NCI-H2081 (cell line): ENCODE measurements at regions not wholly inside any gene's neighbourhood (a gene's known extent, or its start where the extent isn't known, plus 50 kb on each side); places are given as distances from the start of the nearest gene placed in this dataset.
A peak's percentile ranks its signal among the peaks of the same experiment; 100 is the strongest.

ENCODE experiments used
- DNase-seq, 2 experiments: peaks; one replicate each; lab custom pipeline; 2025; lab: John Stamatoyannopoulos, UW

GRCh38 chr21:31409831-31410487 lies 65.9 kb upstream of the TIAM1 start:
- no peak for DNase-seq

DNA sequence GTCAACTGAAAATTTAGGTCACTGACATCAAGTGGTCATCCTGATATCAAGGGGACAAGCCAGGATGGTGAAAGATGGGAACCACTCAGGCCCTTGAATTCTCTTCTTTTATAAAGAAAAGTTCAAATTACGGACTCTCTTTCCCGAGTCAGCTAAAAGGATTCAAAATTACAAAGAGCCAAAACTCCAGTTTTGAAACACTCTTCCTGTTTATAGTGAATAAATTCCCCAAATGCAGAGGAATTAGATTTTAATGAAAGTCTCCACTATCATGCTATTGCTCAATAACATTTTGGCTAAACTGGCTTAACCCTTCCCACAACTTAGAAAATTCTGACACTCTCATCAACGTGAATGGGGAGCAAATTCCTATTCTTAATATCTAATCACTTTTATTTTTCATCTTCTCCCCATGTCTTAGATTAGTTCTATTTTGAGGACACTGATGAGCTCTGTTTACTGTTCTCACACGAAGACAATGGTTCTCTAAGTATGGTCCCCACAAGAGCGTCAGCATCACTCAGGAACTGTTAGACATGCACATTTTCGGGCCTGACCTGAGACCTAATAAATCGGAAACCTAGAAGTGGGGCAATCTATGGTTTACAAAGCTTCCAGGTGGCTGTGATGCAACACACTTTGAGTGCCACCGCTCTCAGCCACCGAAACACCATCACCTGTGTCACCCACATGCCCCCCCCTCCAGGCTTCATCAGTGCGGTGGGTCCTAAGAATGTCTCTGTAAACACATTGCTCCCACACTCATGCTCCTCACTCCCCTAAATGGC lies 64.4 kb upstream of the TIAM1 start:
- DNase-seq, result no peak

- DNase-seq, result no peak
These were observed 62.4 kb upstream of the TIAM1 start for GRCh38 chr21:31406510-31406909.

DNA sequence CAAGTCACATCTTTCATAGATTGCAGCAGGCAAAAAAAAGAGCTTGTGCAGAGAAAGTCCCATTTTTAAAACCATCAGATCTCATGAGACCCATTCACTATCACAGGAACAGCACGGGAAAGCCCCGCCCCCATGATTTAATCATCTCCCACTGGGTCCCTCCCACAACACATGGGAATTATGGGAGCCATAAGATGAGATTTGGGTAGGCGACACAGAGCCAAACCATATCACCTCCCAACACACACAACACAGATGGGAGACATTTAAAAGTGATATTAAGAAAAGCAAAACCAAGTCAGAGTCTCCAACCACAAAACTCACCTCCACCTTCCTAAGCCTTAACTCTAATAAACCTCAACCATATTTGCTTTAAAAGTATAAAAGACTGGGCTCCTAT lies 61.5 kb upstream of the TIAM1 start:
- DNase-seq, result no peak

- DNase-seq, result no peak
These were observed 59.7 kb upstream of the TIAM1 start for GRCh38 chr21:31403596-31404333.

- DNase-seq, result no peak
These were observed 55.5 kb upstream of the TIAM1 start for GRCh38 chr21:31399591-31399990.

- no peak for DNase-seq
These were observed 54.5 kb upstream of the TIAM1 start for GRCh38 chr21:31398574-31398973.

DNA sequence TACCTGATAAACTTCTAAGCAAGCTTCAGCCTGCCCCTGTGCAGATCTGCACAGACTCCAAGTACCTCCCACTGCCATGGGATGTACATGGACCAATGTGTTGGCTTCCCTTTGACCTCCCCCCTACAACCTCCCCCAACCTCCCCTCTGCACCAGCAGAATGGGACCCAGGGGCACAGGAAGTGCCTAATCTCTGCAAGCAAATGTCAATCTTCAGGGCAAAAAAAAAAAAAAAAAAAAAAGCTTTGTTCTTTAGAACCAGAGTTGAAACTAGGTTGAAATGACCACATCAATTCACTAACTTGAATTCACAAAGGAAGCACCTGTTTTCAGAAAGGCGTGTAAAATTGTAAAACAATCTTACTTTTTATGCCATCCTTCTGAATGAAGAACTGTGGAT lies 53.9 kb upstream of the TIAM1 start:
- peak in 1 of 2 experiments; percentile 4 for DNase-seq

DNA sequence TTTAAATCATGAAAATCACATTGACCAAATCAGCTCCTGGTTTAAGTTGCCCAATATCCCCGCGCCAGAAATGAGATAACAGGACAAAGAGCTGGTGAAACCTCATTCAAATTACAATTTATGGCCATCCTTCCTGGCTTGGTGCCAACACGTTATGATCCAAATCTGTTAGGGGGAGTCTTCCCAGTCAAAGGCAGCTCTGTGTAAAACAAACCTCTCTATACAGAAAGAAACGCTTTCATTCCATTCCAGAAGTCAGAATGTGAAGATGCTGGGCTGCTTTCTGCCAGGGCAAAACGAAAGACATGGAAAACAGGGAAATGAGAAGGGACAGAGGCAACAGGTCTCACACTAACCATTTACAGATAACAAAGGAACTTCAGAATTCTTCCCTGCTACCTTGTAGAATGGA lies 53.5 kb upstream of the TIAM1 start:
- peak in 1 of 2 experiments; percentile 21 for DNase-seq

GRCh38 chr21:31397030-31397429 lies 53.0 kb upstream of the TIAM1 start:
- DNase-seq, result no peak

GRCh38 chr21:31396399-31396798 lies 52.3 kb upstream of the TIAM1 start:
- no peak for DNase-seq

GRCh38 chr21:31395791-31396190 lies 51.7 kb upstream of the TIAM1 start:
- no peak for DNase-seq

DNA sequence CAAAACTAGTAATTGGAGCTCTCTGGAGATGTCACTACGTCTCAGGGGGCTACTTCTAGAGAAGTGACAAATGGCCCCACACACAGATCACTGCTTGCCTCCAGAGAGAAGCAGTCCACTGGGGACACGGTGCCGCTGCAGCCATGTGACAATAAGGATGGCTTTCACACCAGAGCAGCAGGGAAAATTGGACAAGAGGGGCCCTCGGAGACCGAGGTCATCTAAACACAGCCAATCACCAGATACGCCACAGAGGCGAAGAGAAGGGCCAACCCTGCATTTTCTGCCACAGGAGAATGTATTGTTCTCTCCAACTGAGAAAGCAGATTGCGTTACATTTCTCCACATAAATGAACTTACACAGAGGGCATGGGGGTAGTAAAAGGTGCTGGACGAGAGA lies 51.2 kb upstream of the TIAM1 start:
- DNase-seq, result no peak

- no peak for DNase-seq
These were observed 50.2 kb upstream of the TIAM1 start for GRCh38 chr21:31394309-31394708.
